ENCODE measurements at regions not wholly inside any gene's neighbourhood (a gene's known extent, or its start where the extent isn't known, plus 50 kb on each side); places are given as distances from the start of the nearest gene placed in this dataset.

DNA sequence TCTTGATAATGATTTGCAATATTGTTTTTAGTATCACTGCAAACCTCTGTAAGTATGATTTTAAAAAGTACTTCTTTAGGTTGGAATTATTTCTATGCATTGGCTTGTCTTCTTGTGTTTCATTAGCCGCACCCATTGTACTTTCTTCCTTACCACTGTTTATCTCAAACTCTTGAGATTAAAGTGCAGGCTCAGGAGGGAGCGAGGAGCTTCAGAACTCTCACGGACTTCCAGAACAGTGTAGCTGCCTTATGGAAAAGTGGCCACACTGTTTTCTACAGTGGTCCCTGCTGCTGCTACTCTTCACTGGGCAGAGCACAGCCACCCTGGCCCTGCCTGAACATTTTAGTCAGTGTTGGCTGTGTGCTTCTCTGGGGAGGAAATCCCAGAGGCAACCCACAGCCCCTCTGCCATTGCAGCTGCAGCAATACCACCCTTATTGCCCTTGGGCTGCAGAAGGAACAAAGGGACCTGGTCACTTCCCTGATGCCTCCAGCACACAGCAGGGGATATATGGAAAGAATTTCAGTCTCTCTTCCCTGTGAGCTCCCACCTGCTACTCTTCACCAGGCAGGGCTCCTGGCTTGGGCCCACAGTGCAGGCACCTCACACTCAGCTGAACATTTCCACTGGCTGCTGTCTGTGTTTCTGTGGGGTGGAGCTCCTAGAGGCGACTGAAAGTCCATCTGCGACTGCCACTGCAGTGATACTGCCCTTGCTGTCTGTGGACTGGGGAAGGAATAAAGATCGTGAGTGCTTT lies 91.7 kb upstream of the MAP3K4 start:
- H3K9me3 ChIP-seq (replicated peaks; ENCODE audit: control insufficient read depth, insufficient read depth, low read length), result no peaks in the 10 kb centered on the region
- BruUV-seq (replicated peaks), result no TSS peak
- TF ChIP-seq TCF12 (IDR thresholded peaks at IDR 0.05; ENCODE audit: low read depth, low read length), result no peak
- TF ChIP-seq POU2F2 (IDR thresholded peaks at IDR 0.05; ENCODE audit: borderline replicate concordance, low read depth, low read length), result no peak
- TF ChIP-seq SMC3 (IDR thresholded peaks at IDR 0.05; ENCODE audit: borderline replicate concordance, low read length), result no peak
- SMC1A ChIA-PET (ENCODE audit: uncharacterized antibody, unreplicated experiment), result no interaction called here
- ATAC-seq (no peak), FAIRE-seq (peak; percentile 56), DNase-seq (ENCODE audit: low read depth, low spot score) (no peak)
- CTCF ChIA-PET, result interaction anchor here (0.6 to 1.4 kb wide), 2 partner anchors 32 to 1647 kb away, joined by 3 to 4 read pairs; no protein-coding TSS in a partner anchor
- no peak overlapping the region for H3K4me3 ChIP-seq
- in situ Hi-C loops (cut with MboI), result no loop called here
- no peaks in the 10 kb centered on the region for H3K79me2 ChIP-seq (ENCODE audit: control insufficient read depth, insufficient read depth, low read length)
- POLR2A ChIA-PET, result no interaction called here
- no peak overlapping the region for H3K4me2 ChIP-seq (ENCODE audit: control insufficient read depth, insufficient read depth)
- no peaks in the 10 kb centered on the region for H4K20me1 ChIP-seq (ENCODE audit: control insufficient read depth, insufficient read depth)
- no peak overlapping the region for H3K9ac ChIP-seq (ENCODE audit: control insufficient read depth, insufficient read depth, low read length)
- H3K36me3 ChIP-seq (ENCODE audit: control insufficient read depth in 2 of 2, insufficient read depth in 2 of 2, low read length in 1 of 2), result no peaks in the 10 kb centered on the region
- no peaks in the 10 kb centered on the region for H3K4me1 ChIP-seq (ENCODE audit: control insufficient read depth, insufficient read depth, low read length)
- WGBS (ENCODE audit: insufficient coverage, insufficient replicate concordance, low lambda C conversion rate, missing lambda C conversion rate), result 22% methylated on average over 6 of the region's 6 CpGs
- no peak overlapping the region for H2AFZ ChIP-seq (ENCODE audit: control insufficient read depth, low read depth, low read length)
- no peak overlapping the region for H3K27ac ChIP-seq (ENCODE audit: control insufficient read depth, insufficient read depth)
- intact Hi-C loops (cut with micrococcal nuclease; ENCODE audit: unreplicated experiment), result no loop called here
- RAD21 ChIA-PET (ENCODE audit: unreplicated experiment), result no interaction called here
- no peaks in the 10 kb centered on the region for H3K27me3 ChIP-seq (replicated peaks in 1 of 2; ENCODE audit: control insufficient read depth in 2 of 2, insufficient read depth in 2 of 2, low read length in 1 of 2)

DNA sequence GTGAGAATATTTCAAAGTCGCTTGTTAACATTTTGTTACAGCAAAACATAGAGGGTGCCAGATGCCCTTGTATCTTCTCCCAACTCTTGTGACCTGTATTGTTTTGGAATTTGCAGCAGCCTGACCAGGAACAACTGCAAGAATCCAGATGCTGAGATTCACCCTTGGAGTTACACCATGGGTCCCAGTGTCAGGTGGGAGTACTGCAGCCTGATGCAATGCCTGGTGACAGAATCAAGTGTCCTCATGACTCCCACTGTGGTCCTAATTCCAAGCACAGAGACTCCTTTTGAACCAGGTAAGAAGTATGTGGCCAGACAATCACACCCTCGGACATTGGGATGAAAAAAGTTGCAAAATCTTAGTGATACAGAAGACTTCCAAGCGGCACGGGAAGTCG lies 79.6 kb upstream of the MAP3K4 start:
- ATAC-seq (no peak), FAIRE-seq (no peak), DNase-seq (ENCODE audit: low read depth, low spot score) (no peak)
- no peak overlapping the region for H3K27ac ChIP-seq (ENCODE audit: control insufficient read depth, insufficient read depth)
- 55% methylated on average over 5 of the region's 5 CpGs for WGBS (ENCODE audit: insufficient coverage, insufficient replicate concordance, low lambda C conversion rate, missing lambda C conversion rate)
- H3K79me2 ChIP-seq (ENCODE audit: control insufficient read depth, insufficient read depth, low read length), result no peaks in the 10 kb centered on the region
- SMC1A ChIA-PET (ENCODE audit: uncharacterized antibody, unreplicated experiment), result no interaction called here
- CTCF ChIA-PET, result no interaction called here
- RAD21 ChIA-PET (ENCODE audit: unreplicated experiment), result no interaction called here
- H2AFZ ChIP-seq (ENCODE audit: control insufficient read depth, low read depth, low read length), result no peak overlapping the region
- no TSS peak for BruUV-seq (replicated peaks)
- no peak overlapping the region for H3K4me3 ChIP-seq
- POLR2A ChIA-PET, result no interaction called here
- intact Hi-C loops (cut with micrococcal nuclease; ENCODE audit: unreplicated experiment) (no loop called here), in situ Hi-C loops (cut with MboI) (no loop called here)
- no peaks in the 10 kb centered on the region for H3K36me3 ChIP-seq (ENCODE audit: control insufficient read depth in 2 of 2, insufficient read depth in 2 of 2, low read length in 1 of 2)
- no peaks in the 10 kb centered on the region for H3K4me1 ChIP-seq (ENCODE audit: control insufficient read depth, insufficient read depth, low read length)
- H3K9ac ChIP-seq (ENCODE audit: control insufficient read depth, insufficient read depth, low read length), result no peak overlapping the region
- H3K9me3 ChIP-seq (replicated peaks; ENCODE audit: control insufficient read depth, insufficient read depth, low read length), result no peaks in the 10 kb centered on the region; the same call in 2 of the 3 replicates
- no peak overlapping the region for H3K4me2 ChIP-seq (ENCODE audit: control insufficient read depth, insufficient read depth)
- H4K20me1 ChIP-seq (ENCODE audit: control insufficient read depth, insufficient read depth), result no peaks in the 10 kb centered on the region
- no peaks in the 10 kb centered on the region for H3K27me3 ChIP-seq (replicated peaks in 1 of 2; ENCODE audit: control insufficient read depth in 2 of 2, insufficient read depth in 2 of 2, low read length in 1 of 2)
- TF ChIP-seq HDAC6 (IDR thresholded peaks at IDR 0.05; ENCODE audit: unreplicated experiment) (no peak), TAF1 (IDR thresholded peaks at IDR 0.05; ENCODE audit: borderline replicate concordance, low read depth, low read length) (no peak), FOS (IDR thresholded peaks at IDR 0.05; ENCODE audit: borderline replicate concordance, extremely low read depth, insufficient read length) (no peak), NR2C2 (IDR thresholded peaks at IDR 0.05; ENCODE audit: borderline replicate concordance, control insufficient read depth, insufficient read length, low read depth) (no peak), RAD51 (IDR thresholded peaks at IDR 0.05) (no peak), MYB (IDR thresholded peaks at IDR 0.05; ENCODE audit: borderline replicate concordance, low read depth, low read length) (no peak), POLR2AphosphoS2 (IDR thresholded peaks at IDR 0.05; ENCODE audit: low read depth, low read length) (no peak)
- TF ChIP-seq, protein P1, sequence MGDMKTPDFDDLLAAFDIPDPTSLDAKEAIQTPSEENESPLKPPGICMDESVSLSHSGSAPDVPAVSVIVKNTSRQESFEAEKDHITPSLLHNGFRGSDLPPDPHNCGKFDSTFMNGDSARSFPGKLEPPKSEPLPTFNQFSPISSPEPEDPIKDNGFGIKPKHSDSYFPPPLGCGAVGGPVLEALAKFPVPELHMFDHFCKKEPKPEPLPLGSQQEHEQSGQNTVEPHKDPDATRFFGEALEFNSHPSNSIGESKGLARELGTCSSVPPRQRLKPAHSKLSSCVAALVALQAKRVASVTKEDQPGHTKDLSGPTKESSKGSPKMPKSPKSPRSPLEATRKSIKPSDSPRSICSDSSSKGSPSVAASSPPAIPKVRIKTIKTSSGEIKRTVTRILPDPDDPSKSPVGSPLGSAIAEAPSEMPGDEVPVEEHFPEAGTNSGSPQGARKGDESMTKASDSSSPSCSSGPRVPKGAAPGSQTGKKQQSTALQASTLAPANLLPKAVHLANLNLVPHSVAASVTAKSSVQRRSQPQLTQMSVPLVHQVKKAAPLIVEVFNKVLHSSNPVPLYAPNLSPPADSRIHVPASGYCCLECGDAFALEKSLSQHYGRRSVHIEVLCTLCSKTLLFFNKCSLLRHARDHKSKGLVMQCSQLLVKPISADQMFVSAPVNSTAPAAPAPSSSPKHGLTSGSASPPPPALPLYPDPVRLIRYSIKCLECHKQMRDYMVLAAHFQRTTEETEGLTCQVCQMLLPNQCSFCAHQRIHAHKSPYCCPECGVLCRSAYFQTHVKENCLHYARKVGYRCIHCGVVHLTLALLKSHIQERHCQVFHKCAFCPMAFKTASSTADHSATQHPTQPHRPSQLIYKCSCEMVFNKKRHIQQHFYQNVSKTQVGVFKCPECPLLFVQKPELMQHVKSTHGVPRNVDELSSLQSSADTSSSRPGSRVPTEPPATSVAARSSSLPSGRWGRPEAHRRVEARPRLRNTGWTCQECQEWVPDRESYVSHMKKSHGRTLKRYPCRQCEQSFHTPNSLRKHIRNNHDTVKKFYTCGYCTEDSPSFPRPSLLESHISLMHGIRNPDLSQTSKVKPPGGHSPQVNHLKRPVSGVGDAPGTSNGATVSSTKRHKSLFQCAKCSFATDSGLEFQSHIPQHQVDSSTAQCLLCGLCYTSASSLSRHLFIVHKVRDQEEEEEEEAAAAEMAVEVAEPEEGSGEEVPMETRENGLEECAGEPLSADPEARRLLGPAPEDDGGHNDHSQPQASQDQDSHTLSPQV (IDR thresholded peaks at IDR 0.05), result no peak
- TF ChIP-seq, protein P2, sequence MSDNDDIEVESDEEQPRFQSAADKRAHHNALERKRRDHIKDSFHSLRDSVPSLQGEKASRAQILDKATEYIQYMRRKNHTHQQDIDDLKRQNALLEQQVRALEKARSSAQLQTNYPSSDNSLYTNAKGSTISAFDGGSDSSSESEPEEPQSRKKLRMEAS (IDR thresholded peaks at IDR 0.05; ENCODE audit: low read depth, low read length), result no peak

Measured in GM12878 (cell line).